ENCODE measurements at regions not wholly inside any gene's neighbourhood (a gene's known extent, or its start where the extent isn't known, plus 50 kb on each side); places are given as distances from the start of the nearest gene placed in this dataset.

- TF ChIP-seq CREB1 (IDR thresholded peaks at IDR 0.05; ENCODE audit: low read depth) (no peak), ZBTB7A (IDR thresholded peaks at IDR 0.05; ENCODE audit: low read depth) (no peak), MAX (IDR thresholded peaks at IDR 0.05) (no peak), EGR1 (IDR thresholded peaks at IDR 0.05) (no peak), NFIC (IDR thresholded peaks at IDR 0.05) (no peak), EP300 (IDR thresholded peaks at IDR 0.05; ENCODE audit: borderline replicate concordance) (no peak), TCF12 (IDR thresholded peaks at IDR 0.05; ENCODE audit: low read depth) (no peak), TEAD4 (IDR thresholded peaks at IDR 0.05) (no peak), TAF1 (IDR thresholded peaks at IDR 0.05; ENCODE audit: low read depth) (no peak), CEBPB (IDR thresholded peaks at IDR 0.05) (no peak), YY1 (IDR thresholded peaks at IDR 0.05; ENCODE audit: low read depth) (no peak), USF1 (IDR thresholded peaks at IDR 0.05) (no peak), REST (IDR thresholded peaks at IDR 0.05; ENCODE audit: low read depth) (no peak), RAD21 (IDR thresholded peaks at IDR 0.05; ENCODE audit: low read depth) (no peak)
Observed at GRCh38 chr2:8089596-8089995, 592.3 kb upstream of the ID2 start.

GRCh38 chr2:8090748-8091700 lies 590.8 kb upstream of the ID2 start:
- TF ChIP-seq TCF12 (IDR thresholded peaks at IDR 0.05; ENCODE audit: low read depth) (no peak), FOXM1 (IDR thresholded peaks at IDR 0.05; ENCODE audit: borderline replicate concordance, low read depth) (no peak), CREB1 (IDR thresholded peaks at IDR 0.05; ENCODE audit: low read depth) (no peak), USF1 (IDR thresholded peaks at IDR 0.05) (no peak), YY1 (IDR thresholded peaks at IDR 0.05; ENCODE audit: low read depth) (no peak), REST (IDR thresholded peaks at IDR 0.05; ENCODE audit: low read depth) (no peak), EP300 (IDR thresholded peaks at IDR 0.05; ENCODE audit: borderline replicate concordance) (no peak), TEAD4 (IDR thresholded peaks at IDR 0.05) (no peak), NFIC (IDR thresholded peaks at IDR 0.05) (no peak), MAX (IDR thresholded peaks at IDR 0.05) (no peak)

- no peak for TF ChIP-seq TAF1 (IDR thresholded peaks at IDR 0.05; ENCODE audit: low read depth)
- no peak for TF ChIP-seq REST (IDR thresholded peaks at IDR 0.05; ENCODE audit: low read depth)
- TF ChIP-seq TEAD4 (IDR thresholded peaks at IDR 0.05): no peak
- TF ChIP-seq EGR1 (IDR thresholded peaks at IDR 0.05): no peak
- no peak for TF ChIP-seq ZBTB7A (IDR thresholded peaks at IDR 0.05; ENCODE audit: low read depth)
- no peak for TF ChIP-seq NFIC (IDR thresholded peaks at IDR 0.05)
- TF ChIP-seq RAD21 (IDR thresholded peaks at IDR 0.05; ENCODE audit: low read depth): no peak
- TF ChIP-seq MAX (IDR thresholded peaks at IDR 0.05): no peak
- TF ChIP-seq TCF12 (IDR thresholded peaks at IDR 0.05; ENCODE audit: low read depth): no peak
- TF ChIP-seq EP300 (IDR thresholded peaks at IDR 0.05; ENCODE audit: borderline replicate concordance): no peak
- no peak for TF ChIP-seq FOXM1 (IDR thresholded peaks at IDR 0.05; ENCODE audit: borderline replicate concordance, low read depth)
- TF ChIP-seq YY1 (IDR thresholded peaks at IDR 0.05; ENCODE audit: low read depth): no peak
- TF ChIP-seq CEBPB (IDR thresholded peaks at IDR 0.05): no peak
- no peak for TF ChIP-seq CREB1 (IDR thresholded peaks at IDR 0.05; ENCODE audit: low read depth)
Observed at GRCh38 chr2:8094526-8094925, 587.3 kb upstream of the ID2 start.

GRCh38 chr2:8095978-8096377 lies 585.9 kb upstream of the ID2 start:
- TF ChIP-seq ZBTB7A (IDR thresholded peaks at IDR 0.05; ENCODE audit: low read depth): no peak
- TF ChIP-seq EGR1 (IDR thresholded peaks at IDR 0.05): no peak
- no peak for TF ChIP-seq CREB1 (IDR thresholded peaks at IDR 0.05; ENCODE audit: low read depth)
